WI38 (cell line): ENCODE measurements at regions not wholly inside any gene's neighbourhood (a gene's known extent, or its start where the extent isn't known, plus 50 kb on each side); places are given as distances from the start of the nearest gene placed in this dataset.

Experiments
- H3K4me3 ChIP-seq: 2 replicates; pipeline ENCODE4 v1.5.1; 2011; ENCODE audit warnings: low read depth, mild to moderate bottlenecking, control low read depth, low read length
- TF ChIP-seq, protein P1 (sequence below): IDR thresholded peaks from 2 replicates; pipeline ENCODE4 v1.5.1; 2012; ENCODE audit warnings: low read depth, mild to moderate bottlenecking, control low read depth, low read length

DNA sequence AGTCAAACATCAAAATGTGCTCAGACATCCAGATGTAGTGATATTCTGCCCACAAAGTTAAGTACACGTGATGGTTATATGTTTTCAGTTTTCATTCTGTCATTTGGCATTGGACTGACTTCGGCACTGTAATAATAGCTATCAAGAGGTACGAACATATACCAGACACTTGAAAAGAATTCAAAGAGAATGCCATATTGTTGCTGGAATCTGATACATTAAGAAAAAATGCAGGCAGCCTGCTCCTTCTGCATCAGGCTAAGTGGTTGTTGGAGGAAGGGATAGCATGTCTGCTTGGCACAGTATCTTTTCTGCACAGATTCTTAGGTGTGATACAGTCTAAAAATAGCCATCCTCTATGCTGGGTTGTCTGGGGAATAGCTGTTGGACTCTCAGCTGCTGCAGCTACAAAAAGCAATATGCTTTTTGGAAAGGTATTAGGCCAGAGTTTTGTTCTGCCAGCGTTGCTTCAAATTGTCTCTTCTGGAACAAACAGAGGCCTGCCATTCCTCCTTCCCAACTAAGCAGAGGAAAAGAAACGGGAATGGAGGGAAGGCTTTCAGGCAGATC, 892.6 kb downstream of the TBC1D22A start:
- TF ChIP-seq, protein P1, sequence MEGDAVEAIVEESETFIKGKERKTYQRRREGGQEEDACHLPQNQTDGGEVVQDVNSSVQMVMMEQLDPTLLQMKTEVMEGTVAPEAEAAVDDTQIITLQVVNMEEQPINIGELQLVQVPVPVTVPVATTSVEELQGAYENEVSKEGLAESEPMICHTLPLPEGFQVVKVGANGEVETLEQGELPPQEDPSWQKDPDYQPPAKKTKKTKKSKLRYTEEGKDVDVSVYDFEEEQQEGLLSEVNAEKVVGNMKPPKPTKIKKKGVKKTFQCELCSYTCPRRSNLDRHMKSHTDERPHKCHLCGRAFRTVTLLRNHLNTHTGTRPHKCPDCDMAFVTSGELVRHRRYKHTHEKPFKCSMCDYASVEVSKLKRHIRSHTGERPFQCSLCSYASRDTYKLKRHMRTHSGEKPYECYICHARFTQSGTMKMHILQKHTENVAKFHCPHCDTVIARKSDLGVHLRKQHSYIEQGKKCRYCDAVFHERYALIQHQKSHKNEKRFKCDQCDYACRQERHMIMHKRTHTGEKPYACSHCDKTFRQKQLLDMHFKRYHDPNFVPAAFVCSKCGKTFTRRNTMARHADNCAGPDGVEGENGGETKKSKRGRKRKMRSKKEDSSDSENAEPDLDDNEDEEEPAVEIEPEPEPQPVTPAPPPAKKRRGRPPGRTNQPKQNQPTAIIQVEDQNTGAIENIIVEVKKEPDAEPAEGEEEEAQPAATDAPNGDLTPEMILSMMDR, result no peak
- H3K4me3 ChIP-seq, result no peak overlapping the region

DNA sequence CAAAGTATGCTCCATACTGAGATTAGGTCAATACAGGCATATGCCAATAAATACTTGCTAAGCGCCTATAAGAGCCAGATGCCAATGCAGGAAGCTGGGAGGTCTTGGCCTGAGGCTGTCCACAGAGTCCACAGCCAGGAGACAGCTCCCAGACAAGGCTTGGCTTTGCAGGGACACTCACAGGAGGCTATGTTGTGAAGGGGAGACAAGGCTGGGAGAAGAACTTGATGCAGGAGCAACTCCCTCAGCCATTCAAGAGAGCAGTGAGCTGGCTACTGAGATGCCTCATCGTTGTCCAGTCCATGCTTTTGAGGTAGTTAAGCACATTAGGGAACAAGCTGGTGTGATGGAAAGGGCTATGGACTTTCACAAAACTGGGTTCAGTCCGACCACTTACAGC, 891.5 kb downstream of the TBC1D22A start:
- no peak overlapping the region for H3K4me3 ChIP-seq
- TF ChIP-seq, protein P1, result no peak

DNA sequence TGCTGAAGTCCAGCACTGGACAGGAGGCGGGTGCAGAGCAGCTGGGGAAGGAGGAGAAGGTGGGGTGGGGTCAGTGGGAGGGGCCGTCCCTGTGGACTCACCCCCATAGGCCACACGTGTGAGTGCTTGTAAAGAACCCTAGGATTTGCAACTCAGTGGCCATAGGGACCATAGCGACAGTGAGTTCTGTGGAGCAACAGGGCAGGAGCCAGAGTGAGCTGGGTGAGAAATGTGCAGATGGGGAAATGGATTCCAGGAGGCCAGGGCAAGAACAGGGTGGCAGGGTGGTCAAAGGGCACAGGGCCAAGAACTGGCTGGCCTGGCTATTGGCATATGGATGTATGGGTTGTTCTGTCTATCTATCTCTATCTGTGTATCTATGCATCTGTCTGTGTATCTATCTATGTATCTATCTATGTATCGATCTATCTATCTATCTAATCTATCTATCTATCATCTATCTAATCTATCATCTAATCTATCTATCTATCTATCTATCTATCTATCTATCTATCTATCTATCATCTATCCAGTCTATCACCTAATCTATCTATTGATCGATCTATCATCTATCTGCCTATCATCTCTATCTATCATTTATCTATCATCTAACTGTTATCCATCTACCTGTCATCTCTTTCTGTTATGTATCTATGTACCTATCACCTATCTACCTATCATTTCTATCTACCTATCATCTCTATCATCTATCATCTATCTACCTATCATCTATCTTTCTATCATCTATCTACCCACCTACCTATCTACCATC, 889.0 kb downstream of the TBC1D22A start:
- H3K4me3 ChIP-seq, result no peak overlapping the region
- TF ChIP-seq, protein P1, result no peak

- H3K4me3 ChIP-seq, result no peak overlapping the region
- TF ChIP-seq, protein P1, result no peak
Observed at GRCh38 chr22:47647720-47648119, 885.3 kb downstream of the TBC1D22A start.

GRCh38 chr22:47647181-47647580, 884.7 kb downstream of the TBC1D22A start:
- TF ChIP-seq, protein P1, result no peak
- no peak overlapping the region for H3K4me3 ChIP-seq

DNA sequence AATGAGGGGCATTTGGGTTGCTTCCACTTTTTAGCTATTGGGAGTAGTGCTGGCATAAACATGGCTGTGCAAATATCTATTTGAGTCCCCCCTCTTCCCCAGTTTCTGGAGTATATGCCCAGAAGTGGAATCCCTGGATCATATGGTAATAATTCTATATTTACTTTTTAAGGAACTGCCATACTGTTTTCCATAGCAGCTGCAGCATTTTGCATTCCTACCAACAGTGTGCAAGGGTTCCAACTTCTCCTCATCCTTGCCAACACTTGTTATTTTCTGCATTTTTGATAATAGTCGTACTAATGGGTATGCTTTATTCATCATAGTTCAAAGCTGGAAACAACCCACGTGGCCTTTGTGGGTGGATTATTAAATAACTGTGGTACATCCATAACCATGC, 883.5 kb downstream of the TBC1D22A start:
- no peak overlapping the region for H3K4me3 ChIP-seq
- TF ChIP-seq, protein P1, result no peak

DNA sequence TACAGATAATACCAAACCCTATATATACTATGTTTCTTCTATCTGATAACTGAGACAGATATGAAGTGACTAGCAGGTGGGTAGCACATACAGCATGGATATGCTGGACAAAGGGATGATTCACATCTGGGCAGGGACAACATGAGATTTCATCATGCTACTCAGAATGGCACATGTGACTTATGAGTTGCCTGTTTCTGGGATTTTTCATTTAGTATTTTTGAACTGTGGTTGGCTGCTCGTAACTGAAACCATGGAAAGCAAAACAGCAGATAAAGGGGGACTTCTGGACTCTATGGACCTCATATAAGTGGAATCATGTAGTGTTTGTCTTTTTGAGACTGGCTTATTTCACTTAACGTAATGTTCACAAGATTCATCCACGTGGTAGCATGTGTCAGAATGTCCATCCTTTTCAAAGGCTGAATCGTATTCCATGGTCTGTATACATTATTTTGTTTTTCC, 883.0 kb downstream of the TBC1D22A start:
- no peak overlapping the region for H3K4me3 ChIP-seq
- TF ChIP-seq, protein P1, result no peak
